ENCODE measurements at regions not wholly inside any gene's neighbourhood (a gene's known extent, or its start where the extent isn't known, plus 50 kb on each side); places are given as distances from the start of the nearest gene placed in this dataset.
"Not testable (repeated sequence)": the region's sequence is repeated elsewhere in the genome, so short reads cannot be mapped to it uniquely, and the experiment has no call there.

DNA sequence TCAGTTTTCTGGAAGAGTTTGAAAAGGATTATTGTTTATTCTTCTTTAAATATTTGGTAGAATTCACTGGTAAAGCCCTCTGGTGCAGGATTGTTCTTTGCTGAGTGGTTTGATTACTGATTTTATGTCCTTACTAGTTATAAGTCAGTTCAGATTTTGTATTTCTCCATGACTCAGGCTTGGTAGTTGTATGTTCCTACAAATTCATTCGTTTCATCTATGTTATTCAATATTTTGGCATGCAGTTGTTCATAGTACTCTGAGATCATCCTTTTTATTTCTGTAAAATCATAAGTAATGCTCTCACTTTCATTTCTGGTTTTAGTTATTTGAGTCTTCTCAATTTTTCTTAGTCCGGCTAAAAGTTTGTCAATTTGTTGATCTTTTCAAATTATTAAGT, 58.1 kb upstream of the CRYM start:
- H3K4me3 Mint-ChIP-seq: no peak overlapping the region
- H3K9me3 Mint-ChIP-seq: peaks cover 11% of the 10 kb centered on the region
- H3K4me1 Mint-ChIP-seq: no peaks in the 10 kb centered on the region
- no peak overlapping the region for H3K27ac Mint-ChIP-seq
- TF ChIP-seq, protein P1, sequence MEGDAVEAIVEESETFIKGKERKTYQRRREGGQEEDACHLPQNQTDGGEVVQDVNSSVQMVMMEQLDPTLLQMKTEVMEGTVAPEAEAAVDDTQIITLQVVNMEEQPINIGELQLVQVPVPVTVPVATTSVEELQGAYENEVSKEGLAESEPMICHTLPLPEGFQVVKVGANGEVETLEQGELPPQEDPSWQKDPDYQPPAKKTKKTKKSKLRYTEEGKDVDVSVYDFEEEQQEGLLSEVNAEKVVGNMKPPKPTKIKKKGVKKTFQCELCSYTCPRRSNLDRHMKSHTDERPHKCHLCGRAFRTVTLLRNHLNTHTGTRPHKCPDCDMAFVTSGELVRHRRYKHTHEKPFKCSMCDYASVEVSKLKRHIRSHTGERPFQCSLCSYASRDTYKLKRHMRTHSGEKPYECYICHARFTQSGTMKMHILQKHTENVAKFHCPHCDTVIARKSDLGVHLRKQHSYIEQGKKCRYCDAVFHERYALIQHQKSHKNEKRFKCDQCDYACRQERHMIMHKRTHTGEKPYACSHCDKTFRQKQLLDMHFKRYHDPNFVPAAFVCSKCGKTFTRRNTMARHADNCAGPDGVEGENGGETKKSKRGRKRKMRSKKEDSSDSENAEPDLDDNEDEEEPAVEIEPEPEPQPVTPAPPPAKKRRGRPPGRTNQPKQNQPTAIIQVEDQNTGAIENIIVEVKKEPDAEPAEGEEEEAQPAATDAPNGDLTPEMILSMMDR (IDR thresholded peaks at IDR 0.05; ENCODE audit: unreplicated experiment in 3 of 3): no peak
- no peaks in the 10 kb centered on the region for H3K36me3 Mint-ChIP-seq (ENCODE audit: low read depth)
- no peaks in the 10 kb centered on the region for H3K27me3 Mint-ChIP-seq (ENCODE audit: low read depth)

DNA sequence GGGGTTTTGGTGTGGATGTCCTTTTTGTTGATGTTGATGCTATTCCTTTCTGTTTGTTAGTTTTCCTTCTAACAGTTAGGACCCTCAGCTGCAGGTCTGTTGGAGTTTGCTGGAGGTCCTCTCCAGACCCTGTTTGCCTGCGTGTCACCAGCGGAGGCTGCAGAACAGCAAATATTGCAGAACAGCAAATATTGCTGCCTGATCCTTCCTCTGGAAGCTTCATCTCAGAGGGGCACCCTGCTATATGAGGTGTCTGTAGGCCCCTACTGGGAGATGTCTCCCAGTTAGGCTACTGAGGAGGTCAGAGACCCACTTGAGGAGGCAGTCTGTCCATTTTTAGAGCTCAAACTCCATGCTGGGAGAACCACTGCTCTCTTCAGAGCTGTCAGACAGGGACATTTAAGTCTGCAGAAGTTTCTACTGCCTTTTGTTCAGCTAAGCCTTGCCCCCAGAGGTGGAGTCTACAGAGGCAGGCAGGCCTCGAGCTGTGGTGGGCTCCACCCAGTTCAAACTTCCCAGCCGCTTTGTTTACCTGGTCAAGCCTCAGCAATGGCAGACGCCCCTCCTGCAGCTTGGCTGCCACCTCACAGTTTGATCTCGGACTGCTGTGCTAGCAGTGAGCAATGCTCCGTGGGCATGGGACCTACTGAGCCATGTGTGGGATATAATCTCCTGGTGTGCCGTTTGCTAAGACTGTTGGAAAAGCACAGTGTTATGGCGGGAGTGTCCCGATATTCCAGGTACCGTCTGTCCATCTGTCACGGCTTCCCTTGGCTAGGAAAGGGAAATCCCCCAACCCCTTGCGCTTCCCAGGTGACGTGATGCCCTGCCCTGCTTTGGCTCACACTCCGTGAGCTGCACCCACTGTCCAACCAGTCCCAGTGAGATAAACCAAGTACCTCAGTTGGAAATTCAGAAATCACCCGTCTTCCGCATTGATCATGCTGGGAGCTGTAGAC, 56.4 kb upstream of the CRYM start:
- not testable (repeated sequence) for H3K27me3 Mint-ChIP-seq (ENCODE audit: low read depth); H3K36me3 Mint-ChIP-seq (ENCODE audit: low read depth)

GRCh38 chr16:21333683-21334082, 55.6 kb upstream of the CRYM start:
- peaks cover 18% of the 10 kb centered on the region for H3K9me3 Mint-ChIP-seq
- not testable (repeated sequence) for H3K27me3 Mint-ChIP-seq (ENCODE audit: low read depth); H3K36me3 Mint-ChIP-seq (ENCODE audit: low read depth); H3K4me1 Mint-ChIP-seq; H3K4me3 Mint-ChIP-seq; H3K27ac Mint-ChIP-seq

More for the DNA sequence above, 56.4 kb upstream of the CRYM start:
- not testable (repeated sequence) for H3K27ac Mint-ChIP-seq, H3K4me3 Mint-ChIP-seq, H3K4me1 Mint-ChIP-seq
- peaks cover 14% of the 10 kb centered on the region for H3K9me3 Mint-ChIP-seq

All from nephron (organoid).